ENCODE measurements at regions not wholly inside any gene's neighbourhood (a gene's known extent, or its start where the extent isn't known, plus 50 kb on each side); places are given as distances from the start of the nearest gene placed in this dataset.

DNA sequence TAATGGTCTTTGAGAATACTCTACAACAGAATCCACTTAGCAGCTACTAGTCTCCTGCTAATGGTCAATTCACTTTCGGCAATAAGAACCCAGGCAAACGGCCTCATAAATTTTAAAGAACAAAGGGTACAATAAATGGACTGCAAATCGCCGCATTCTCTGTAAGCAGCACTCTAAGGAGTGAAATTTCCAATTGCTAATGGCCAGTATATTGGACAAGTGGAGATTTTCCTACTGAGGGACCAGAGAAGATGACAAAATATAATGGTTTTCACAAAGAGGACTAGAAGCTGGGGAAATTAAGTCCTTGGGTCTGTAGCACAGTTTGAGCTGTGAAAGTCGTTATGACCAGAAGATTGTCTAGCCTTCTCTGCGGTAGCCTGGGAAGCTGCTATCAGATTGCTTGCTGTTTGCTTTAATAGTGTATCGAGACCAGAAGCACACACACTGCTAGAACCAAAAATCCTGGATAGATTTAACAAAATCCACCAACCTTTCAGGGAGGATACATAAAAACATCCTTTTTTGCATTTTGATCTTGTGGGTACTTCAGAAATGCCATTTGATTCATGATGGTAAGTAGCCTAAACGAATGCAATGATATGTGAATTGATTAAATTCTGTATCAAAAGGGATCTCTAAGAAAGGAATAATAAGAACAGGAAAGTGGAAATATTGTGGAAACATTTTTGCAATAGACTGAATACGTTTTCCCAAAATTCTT, 53.6 kb upstream of the ATP8B1 start:
- no peak overlapping the region for H3K4me3 ChIP-seq
- no peaks in the 10 kb centered on the region for H3K4me1 ChIP-seq
- DNase-seq (no peak), ATAC-seq (no peak)
- H3K36me3 ChIP-seq = no peaks in the 10 kb centered on the region
- no peaks in the 10 kb centered on the region for H3K9me3 ChIP-seq
- no peak overlapping the region for H3K27ac ChIP-seq
- intact Hi-C loops (cut with DNase I) = no loop called here
- H3K27me3 ChIP-seq = no peaks in the 10 kb centered on the region
- TF ChIP-seq, protein P1, sequence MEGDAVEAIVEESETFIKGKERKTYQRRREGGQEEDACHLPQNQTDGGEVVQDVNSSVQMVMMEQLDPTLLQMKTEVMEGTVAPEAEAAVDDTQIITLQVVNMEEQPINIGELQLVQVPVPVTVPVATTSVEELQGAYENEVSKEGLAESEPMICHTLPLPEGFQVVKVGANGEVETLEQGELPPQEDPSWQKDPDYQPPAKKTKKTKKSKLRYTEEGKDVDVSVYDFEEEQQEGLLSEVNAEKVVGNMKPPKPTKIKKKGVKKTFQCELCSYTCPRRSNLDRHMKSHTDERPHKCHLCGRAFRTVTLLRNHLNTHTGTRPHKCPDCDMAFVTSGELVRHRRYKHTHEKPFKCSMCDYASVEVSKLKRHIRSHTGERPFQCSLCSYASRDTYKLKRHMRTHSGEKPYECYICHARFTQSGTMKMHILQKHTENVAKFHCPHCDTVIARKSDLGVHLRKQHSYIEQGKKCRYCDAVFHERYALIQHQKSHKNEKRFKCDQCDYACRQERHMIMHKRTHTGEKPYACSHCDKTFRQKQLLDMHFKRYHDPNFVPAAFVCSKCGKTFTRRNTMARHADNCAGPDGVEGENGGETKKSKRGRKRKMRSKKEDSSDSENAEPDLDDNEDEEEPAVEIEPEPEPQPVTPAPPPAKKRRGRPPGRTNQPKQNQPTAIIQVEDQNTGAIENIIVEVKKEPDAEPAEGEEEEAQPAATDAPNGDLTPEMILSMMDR (IDR thresholded peaks at IDR 0.05) = no peak

DNA sequence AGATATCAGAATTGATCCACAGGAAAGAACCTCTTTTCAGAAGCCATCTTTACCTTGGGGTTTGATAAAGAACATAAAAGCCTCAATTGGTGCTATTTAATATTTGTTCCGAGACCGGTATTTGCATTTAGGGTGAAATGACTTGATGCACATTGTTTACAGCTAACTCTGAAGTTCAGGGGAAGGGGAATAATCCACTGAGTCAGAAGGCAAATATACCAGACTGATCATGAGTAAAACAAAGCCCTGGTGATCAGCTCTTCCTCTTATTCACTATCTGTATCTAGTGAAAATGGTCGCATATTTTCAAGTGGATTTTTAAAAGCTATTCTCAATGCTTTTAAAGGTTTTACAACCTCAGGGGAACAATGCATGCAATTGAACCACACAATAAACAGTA, 53.0 kb upstream of the ATP8B1 start:
- no peaks in the 10 kb centered on the region for H3K27me3 ChIP-seq
- H3K27ac ChIP-seq = no peak overlapping the region
- no peaks in the 10 kb centered on the region for H3K4me1 ChIP-seq
- H3K9me3 ChIP-seq = no peaks in the 10 kb centered on the region
- no peak for ATAC-seq
- intact Hi-C loops (cut with DNase I) = no loop called here
- no peak overlapping the region for H3K4me3 ChIP-seq
- TF ChIP-seq, protein P1 (IDR thresholded peaks at IDR 0.05) = no peak
- no peaks in the 10 kb centered on the region for H3K36me3 ChIP-seq
- no peak for DNase-seq

DNA sequence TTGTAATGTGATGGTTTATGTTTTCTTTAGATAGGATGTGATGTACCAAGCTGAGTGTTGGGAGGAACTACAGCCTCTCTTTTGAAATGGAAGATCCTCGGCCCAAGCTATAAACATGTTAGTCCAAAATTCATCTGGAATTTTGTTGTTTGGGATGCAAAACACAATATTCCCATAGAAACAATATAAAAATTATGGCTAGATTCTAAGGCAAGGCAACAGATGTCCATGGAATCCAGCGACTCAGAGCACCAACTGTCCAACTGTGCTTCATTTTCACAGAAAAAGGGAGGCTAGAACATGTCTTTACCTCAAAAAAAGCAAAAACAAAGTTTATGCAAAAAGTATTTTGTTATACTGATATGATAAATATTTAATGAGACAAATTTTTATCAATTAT, 52.4 kb upstream of the ATP8B1 start:
- H3K4me1 ChIP-seq = no peaks in the 10 kb centered on the region
- no peaks in the 10 kb centered on the region for H3K36me3 ChIP-seq
- no peaks in the 10 kb centered on the region for H3K27me3 ChIP-seq
- H3K27ac ChIP-seq = no peak overlapping the region
- no peak for ATAC-seq
- intact Hi-C loops (cut with DNase I) = no loop called here
- H3K9me3 ChIP-seq = no peaks in the 10 kb centered on the region
- no peak for DNase-seq
- no peak overlapping the region for H3K4me3 ChIP-seq
- TF ChIP-seq, protein P1 (IDR thresholded peaks at IDR 0.05) = no peak

DNA sequence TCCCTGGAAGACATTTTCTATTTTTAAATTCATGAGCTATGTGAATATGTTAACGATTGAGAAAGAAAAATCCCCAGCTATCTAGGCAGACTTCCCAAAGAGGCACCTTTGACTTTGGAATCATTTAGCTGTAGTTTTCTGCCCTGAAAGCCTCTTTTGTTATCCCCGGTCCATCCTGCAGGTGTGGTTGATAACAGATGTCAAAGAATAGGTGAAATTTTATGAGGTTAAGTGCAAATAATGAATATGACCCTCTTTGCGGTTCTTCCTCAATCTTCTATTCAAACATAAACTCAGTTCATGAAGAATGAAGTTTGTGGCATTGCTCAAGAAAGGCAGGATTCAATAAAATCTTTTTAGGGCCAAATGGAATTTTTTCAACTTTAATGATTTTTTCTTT, 51.6 kb upstream of the ATP8B1 start:
- Histone ChIP-seq H3K27me3 (no peaks in the 10 kb centered on the region), H3K27ac (no peak overlapping the region), H3K4me3 (no peak overlapping the region), H3K9me3 (no peaks in the 10 kb centered on the region), H3K4me1 (no peaks in the 10 kb centered on the region), H3K36me3 (no peaks in the 10 kb centered on the region)
- intact Hi-C loops (cut with DNase I) = no loop called here
- no peak for ATAC-seq
- TF ChIP-seq, protein P1 (IDR thresholded peaks at IDR 0.05) = no peak
- no peak for DNase-seq

DNA sequence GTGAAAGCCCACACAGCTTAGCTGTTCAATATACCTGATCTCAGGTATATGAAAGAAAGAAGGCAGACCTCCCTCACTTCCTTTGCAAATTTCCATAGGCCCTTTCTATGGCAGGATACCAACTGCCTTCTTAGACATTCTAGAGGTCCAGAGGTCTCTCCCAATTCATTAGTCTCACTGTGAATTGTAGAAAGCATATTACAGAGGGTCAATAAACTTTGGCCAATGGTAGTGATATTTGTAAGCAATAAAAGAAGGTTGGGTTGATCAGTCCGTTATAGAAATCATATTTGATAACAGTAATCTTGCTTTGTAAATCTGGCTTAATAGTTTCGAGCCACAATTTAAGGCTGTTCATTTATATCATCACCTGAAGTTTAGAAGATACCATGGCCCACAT, 50.7 kb upstream of the ATP8B1 start:
- Histone ChIP-seq H3K36me3 (no peaks in the 10 kb centered on the region), H3K27me3 (no peaks in the 10 kb centered on the region), H3K4me1 (no peaks in the 10 kb centered on the region), H3K9me3 (no peaks in the 10 kb centered on the region), H3K27ac (no peak overlapping the region), H3K4me3 (no peak overlapping the region)
- ATAC-seq (no peak), DNase-seq (no peak)
- TF ChIP-seq, protein P1 (IDR thresholded peaks at IDR 0.05) = no peak
- intact Hi-C loops (cut with DNase I) = no loop called here

Data from left lung (tissue), 4 donors.